HCT116 (cell line): ENCODE measurements at regions not wholly inside any gene's neighbourhood (a gene's known extent, or its start where the extent isn't known, plus 50 kb on each side); places are given as distances from the start of the nearest gene placed in this dataset.

Source experiments
- ATAC-seq: fragments of 200-7000 bp; cut with Tn5 transposase; 2 replicates; pipeline ENCODE4 v1.9.1; 2020; ENCODE audit warnings: mild to moderate bottlenecking, moderate library complexity
- BruUV-seq: library from RNA; stranded (reverse); fragments of 400-500 nt; replicated peaks from 2 replicates; lab custom pipeline; 2021; lab: Mats Ljungman, UMichigan
- CTCF ChIA-PET: fragments of 300-600 bp; sonication (Branson Sonifier 250); formaldehyde crosslinking; loops from one replicate; lab custom pipeline; 2021; ENCODE audit warnings: antibody characterized with exemption; lab: Charles Lee
- POLR2A ChIA-PET: fragments of 300-600, 350-600 bp; sonication (Branson Sonifier 250); formaldehyde crosslinking; loops from one replicate; lab custom pipeline; 2021; ENCODE audit warnings: antibody characterized with exemption; lab: Charles Lee
- RAD21 ChIA-PET, 2 experiments: fragments of 300-600 bp; sonication (Branson Sonifier 250); formaldehyde crosslinking; loops; one replicate each; lab custom pipeline; 2023; ENCODE audit warnings: low total read pairs in 2 of 2; ENCODE audit not compliant: uncharacterized antibody in 2 of 2, unreplicated experiment in 2 of 2, low non-redundant PET in 1 of 2; lab: Charles Lee
- DNase-seq: peaks from one replicate; pipeline ENCODE4 v3.0.0-alpha.2; 2010; ENCODE audit warnings: low read depth, low spot score
- H2AFZ ChIP-seq: fragments of 200-600 bp; shearing (Covaris generic), sonication (generic); 2 replicates; pipeline ENCODE4 v1.6.1; 2017; ENCODE audit warnings: low read depth, mixed run types, mixed read lengths, antibody characterized with exemption, low read length; ENCODE audit not compliant: poor library complexity, severe bottlenecking
- H3K27ac ChIP-seq: 2 replicates; pipeline ENCODE4 v1.5.1; 2012; ENCODE audit warnings: low read depth, low read length
- H3K27me3 ChIP-seq: fragments of 200-600 bp; sonication (generic); 2 replicates; pipeline ENCODE4 v1.6.1; 2016; ENCODE audit warnings: mixed run types, low read length, mixed read lengths; ENCODE audit not compliant: insufficient read depth
- H3K36me3 ChIP-seq, 2 experiments: fragments of 200-500 bp in 1 of 2; fragments of 200-600 bp in 1 of 2; sonication (Bioruptor generic) in 1 of 2; sonication (generic) in 1 of 2; 2 replicates each; pipeline versions ENCODE4 v1.5.1 to v1.6.1; 2014 to 2016; ENCODE audit warnings: low read length in 2 of 2, inconsistent platforms in 1 of 2, mixed read lengths in 1 of 2, mixed run types in 1 of 2; ENCODE audit not compliant: insufficient read depth in 2 of 2, control insufficient read depth in 1 of 2
- H3K4me1 ChIP-seq, 2 experiments: fragments of 200-600 bp in 1 of 2; sonication (generic) in 1 of 2; 2 replicates each; pipeline versions ENCODE4 v1.5.1 to v1.6.1; 2012 to 2017; ENCODE audit warnings: low read length in 2 of 2, inconsistent platforms in 1 of 2, mild to moderate bottlenecking in 1 of 2, mixed read lengths in 1 of 2, mixed run types in 1 of 2, moderate library complexity in 1 of 2; ENCODE audit not compliant: insufficient read depth in 2 of 2, control insufficient read depth in 1 of 2
- H3K4me2 ChIP-seq: fragments of 200-600 bp; sonication (generic); 2 replicates; pipeline ENCODE4 v1.6.1; 2017; ENCODE audit warnings: mixed run types, low read length, mixed read lengths
- H3K4me3 ChIP-seq, 2 experiments: fragments of 200-600 bp in 1 of 2; sonication (generic) in 1 of 2; replicated peaks in 1 of 2; 2 replicates each; pipeline ENCODE4 v1.5.1; 2011 to 2016; ENCODE audit warnings: low read length in 2 of 2, control low read depth in 1 of 2, low read depth in 1 of 2, mild to moderate bottlenecking in 1 of 2, mixed read lengths in 1 of 2, mixed run types in 1 of 2
- H3K79me2 ChIP-seq: fragments of 200-600 bp; sonication (generic); 2 replicates; pipeline ENCODE4 v1.6.1; 2017; ENCODE audit warnings: mild to moderate bottlenecking, mixed run types, low read length, moderate library complexity, mixed read lengths; ENCODE audit not compliant: insufficient read depth
- H3K9ac ChIP-seq: fragments of 200-600 bp; sonication (generic); 2 replicates; pipeline ENCODE4 v1.6.1; 2016; ENCODE audit warnings: low read length, mixed read lengths
- H3K9me2 ChIP-seq: fragments of 200-600 bp; sonication (generic), shearing (Covaris generic); 2 replicates; pipeline ENCODE4 v1.6.1; 2017; ENCODE audit warnings: mixed run types, mild to moderate bottlenecking, moderate library complexity; ENCODE audit not compliant: insufficient read depth
- H3K9me3 ChIP-seq, 2 experiments: fragments of 200-500 bp in 1 of 2; fragments of 200-600 bp in 1 of 2; sonication (Bioruptor generic) in 1 of 2; sonication (generic) in 1 of 2; 2 replicates each; pipeline ENCODE4 v1.6.1; 2014 to 2017; ENCODE audit warnings: low read length in 2 of 2, mixed read lengths in 2 of 2, inconsistent platforms in 1 of 2, low read depth in 1 of 2, mild to moderate bottlenecking in 1 of 2, mixed run types in 1 of 2, moderate library complexity in 1 of 2; ENCODE audit not compliant: control insufficient read depth in 1 of 2, insufficient read depth in 1 of 2
- H4K20me1 ChIP-seq: fragments of 200-600 bp; sonication (generic), shearing (Covaris generic); 2 replicates; pipeline ENCODE4 v1.6.1; 2017; ENCODE audit warnings: mixed run types, mild to moderate bottlenecking, moderate library complexity; ENCODE audit not compliant: insufficient read depth
- ATF3 ChIP-seq: IDR thresholded peaks from 2 replicates; pipeline ENCODE4 v1.6.1; 2012
- CBX3 ChIP-seq: IDR thresholded peaks from 2 replicates; pipeline ENCODE4 v1.6.1; 2012; ENCODE audit warnings: low read depth
- CEBPB ChIP-seq: IDR thresholded peaks from 2 replicates; pipeline ENCODE4 v1.6.1; 2012; ENCODE audit warnings: low read depth
- CTCF ChIP-seq, 3 experiments: fragments of 200-600 bp in 1 of 3; sonication (generic) in 1 of 3; IDR thresholded peaks in 2 of 3; conservative IDR thresholded peaks in 1 of 3; 2 replicates each; pipeline ENCODE4 v1.5.1; 2012 to 2017; ENCODE audit warnings: low read depth in 2 of 3, low read length in 2 of 3, antibody characterized with exemption in 1 of 3, borderline replicate concordance in 1 of 3, control low read depth in 1 of 3, mild to moderate bottlenecking in 1 of 3, mixed read lengths in 1 of 3, mixed run types in 1 of 3, moderate library complexity in 1 of 3; ENCODE audit not compliant: insufficient read depth in 1 of 3
- EGR1 ChIP-seq: IDR thresholded peaks from 2 replicates; pipeline ENCODE4 v1.6.1; 2012; ENCODE audit warnings: low read depth
- ELF1 ChIP-seq: IDR thresholded peaks from 2 replicates; pipeline ENCODE4 v1.6.1; 2012; ENCODE audit warnings: low read depth, borderline replicate concordance
- FOSL1 ChIP-seq: IDR thresholded peaks from 2 replicates; pipeline ENCODE4 v1.6.1; 2012; ENCODE audit warnings: low read depth
- JUND ChIP-seq: IDR thresholded peaks from 2 replicates; pipeline ENCODE4 v1.6.1; 2012
- MAX ChIP-seq: IDR thresholded peaks from 2 replicates; pipeline ENCODE4 v1.6.1; 2012
- POLR2AphosphoS5 ChIP-seq: IDR thresholded peaks from 2 replicates; pipeline ENCODE4 v1.6.1; 2011; ENCODE audit warnings: mild to moderate bottlenecking, low read depth, low read length, moderate library complexity
- RAD21 ChIP-seq: IDR thresholded peaks from 2 replicates; pipeline ENCODE4 v1.6.1; 2012; ENCODE audit warnings: low read depth, mild to moderate bottlenecking
- SP1 ChIP-seq: IDR thresholded peaks from 2 replicates; pipeline ENCODE4 v1.6.1; 2012; ENCODE audit warnings: low read depth
- SRF ChIP-seq: IDR thresholded peaks from 2 replicates; pipeline ENCODE4 v1.6.1; 2012; ENCODE audit warnings: low read depth
- TCF7L2 ChIP-seq: IDR thresholded peaks from 2 replicates; pipeline ENCODE4 v1.7.0; 2011; ENCODE audit warnings: borderline replicate concordance, inconsistent platforms; ENCODE audit not compliant: insufficient read depth, insufficient read length; ENCODE audit errors: extremely low read depth
- YY1 ChIP-seq: IDR thresholded peaks from 2 replicates; pipeline ENCODE4 v1.6.1; 2011; ENCODE audit warnings: low read length, low read depth, moderate library complexity, mild to moderate bottlenecking; ENCODE audit not compliant: insufficient replicate concordance; ENCODE audit errors: extremely low read depth
- ZFX ChIP-seq: fragments of 450-650 bp; IDR thresholded peaks from 2 replicates; pipeline ENCODE4 v1.6.1; 2017
- ZNF274 ChIP-seq: fragments of 200-500 bp; sonication (Bioruptor generic); IDR thresholded peaks from 2 replicates; pipeline ENCODE4 v1.6.1; 2014; ENCODE audit warnings: mild to moderate bottlenecking, low read depth, low read length, inconsistent platforms
- intact Hi-C: fragments of 100-400 bp; cut with micrococcal nuclease; formaldehyde crosslinking; loops from 2 replicates; pipeline ENCODE4 v1.10.0; 2022
- TF ChIP-seq, protein P1 (sequence below): IDR thresholded peaks from 2 replicates; pipeline ENCODE4 v1.6.1; 2011; ENCODE audit warnings: mild to moderate bottlenecking, low read length, moderate library complexity; ENCODE audit not compliant: insufficient replicate concordance; ENCODE audit errors: extremely low read depth

DNA sequence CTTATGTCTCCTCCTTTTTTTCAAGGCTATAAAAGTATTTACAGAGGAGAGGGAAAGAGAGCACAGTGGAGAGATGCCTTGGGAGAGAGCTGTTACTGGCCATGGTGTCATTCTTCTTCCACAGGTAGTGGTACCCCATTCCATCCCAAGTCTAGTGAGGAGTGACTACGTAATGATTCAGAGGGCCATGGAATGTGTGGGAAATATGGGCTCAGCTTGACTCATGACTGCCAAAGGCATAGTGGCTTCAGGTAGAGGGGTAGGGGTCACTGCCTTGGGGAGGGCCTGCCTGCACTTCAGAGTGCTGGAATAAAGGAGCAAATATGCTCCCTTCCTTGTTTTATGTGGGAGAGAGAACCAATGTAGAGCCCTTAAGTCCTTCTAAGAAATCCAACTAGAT, 620.6 kb downstream of the IRS1 start:
- TF ChIP-seq JUND (peak; percentile 86), ELF1 (no peak), CEBPB (peak; percentile 31; the same call in 1 of the 2 replicates), ATF3 (no peak), FOSL1 (peak; percentile 96), ZFX (no peak), RAD21 (peak; percentile 6; the same call in 1 of the 2 replicates), EGR1 (no peak; the same call in 1 of the 2 replicates), MAX (peak; percentile 50), TCF7L2 (peak; percentile 17), CTCF (IDR thresholded peaks at IDR 0.05 in 2 of 3, conservative IDR thresholded peaks at IDR 0.05 in 1 of 3; ENCODE audit: borderline replicate concordance in 1 of 3, insufficient read depth in 1 of 3, low read depth in 2 of 3, low read length in 2 of 3) (no peak), POLR2AphosphoS5 (peak; percentile 51; the same call in 1 of the 2 replicates), SRF (peak; percentile 72), ZNF274 (no peak), SP1 (peak; percentile 93), CBX3 (peak; percentile 93), YY1 (peak; percentile 79)
- TF ChIP-seq, protein P1, sequence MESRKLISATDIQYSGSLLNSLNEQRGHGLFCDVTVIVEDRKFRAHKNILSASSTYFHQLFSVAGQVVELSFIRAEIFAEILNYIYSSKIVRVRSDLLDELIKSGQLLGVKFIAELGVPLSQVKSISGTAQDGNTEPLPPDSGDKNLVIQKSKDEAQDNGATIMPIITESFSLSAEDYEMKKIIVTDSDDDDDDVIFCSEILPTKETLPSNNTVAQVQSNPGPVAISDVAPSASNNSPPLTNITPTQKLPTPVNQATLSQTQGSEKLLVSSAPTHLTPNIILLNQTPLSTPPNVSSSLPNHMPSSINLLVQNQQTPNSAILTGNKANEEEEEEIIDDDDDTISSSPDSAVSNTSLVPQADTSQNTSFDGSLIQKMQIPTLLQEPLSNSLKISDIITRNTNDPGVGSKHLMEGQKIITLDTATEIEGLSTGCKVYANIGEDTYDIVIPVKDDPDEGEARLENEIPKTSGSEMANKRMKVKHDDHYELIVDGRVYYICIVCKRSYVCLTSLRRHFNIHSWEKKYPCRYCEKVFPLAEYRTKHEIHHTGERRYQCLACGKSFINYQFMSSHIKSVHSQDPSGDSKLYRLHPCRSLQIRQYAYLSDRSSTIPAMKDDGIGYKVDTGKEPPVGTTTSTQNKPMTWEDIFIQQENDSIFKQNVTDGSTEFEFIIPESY = no peak
- no peak overlapping the region for H2AFZ ChIP-seq
- H4K20me1 ChIP-seq = no peaks in the 10 kb centered on the region
- DNase-seq = peak; percentile 69
- peak overlapping the region; percentile 95 for H3K27ac ChIP-seq
- BruUV-seq = no TSS peak
- H3K4me2 ChIP-seq = peak overlapping the region; percentile 29
- H3K27me3 ChIP-seq = no peaks in the 10 kb centered on the region
- ChIA-PET CTCF (interaction anchor here (1.0 to 1.2 kb wide), 2 partner anchors 16 to 290 kb away, joined by 3 read pairs; no protein-coding TSS in a partner anchor), RAD21 (no interaction called here), POLR2A (interaction anchor here (0.7 kb wide), 1 partner anchor 773 kb away, joined by 4 read pairs; no protein-coding TSS in a partner anchor)
- peaks cover 77% of the 10 kb centered on the region for H3K79me2 ChIP-seq
- peaks cover 0 to 33% of the 10 kb centered on the region in 2 experiments; a peak in 2 of 4 replicates for H3K36me3 ChIP-seq
- no peak overlapping the region for H3K4me3 ChIP-seq
- peaks cover 58 to 94% of the 10 kb centered on the region in 2 experiments for H3K4me1 ChIP-seq
- no peaks in the 10 kb centered on the region for H3K9me3 ChIP-seq
- intact Hi-C loops = no loop called here
- no peaks in the 10 kb centered on the region for H3K9me2 ChIP-seq
- peak overlapping the region; percentile 48 for H3K9ac ChIP-seq
- peak; percentile 80 for ATAC-seq
